LNCaP clone FGC (cell line): ENCODE measurements at regions not wholly inside any gene's neighbourhood (a gene's known extent, or its start where the extent isn't known, plus 50 kb on each side); places are given as distances from the start of the nearest gene placed in this dataset.

Source experiments
- DNase-seq: peaks from one replicate; pipeline ENCODE4 v3.0.0-alpha.2; 2011; ENCODE audit warnings: low read depth
- H3K4me3 ChIP-seq: 2 replicates; pipeline ENCODE4 v1.5.1; 2011; ENCODE audit warnings: mild to moderate bottlenecking, low read depth, low read length, control low read depth
- CTCF ChIP-seq: IDR thresholded peaks from 2 replicates; pipeline ENCODE4 v1.5.1; 2012; ENCODE audit warnings: mild to moderate bottlenecking; ENCODE audit not compliant: control insufficient read depth, insufficient read depth; ENCODE audit errors: extremely low read depth

- no peak overlapping the region for H3K4me3 ChIP-seq
- TF ChIP-seq CTCF: no peak
- DNase-seq: no peak
Observed at GRCh38 chr1:177848577-177848976, 121.3 kb downstream of the SEC16B start.

GRCh38 chr1:177847843-177848242 lies 122.0 kb downstream of the SEC16B start:
- no peak for DNase-seq
- no peak for TF ChIP-seq CTCF
- H3K4me3 ChIP-seq: no peak overlapping the region

GRCh38 chr1:177838907-177839485 lies 130.9 kb downstream of the SEC16B start:
- no peak for DNase-seq
- TF ChIP-seq CTCF: no peak
- H3K4me3 ChIP-seq: no peak overlapping the region

GRCh38 chr1:177833631-177834030 lies 136.2 kb downstream of the SEC16B start:
- H3K4me3 ChIP-seq: no peak overlapping the region
- no peak for TF ChIP-seq CTCF

GRCh38 chr1:177830531-177831135 lies 139.2 kb downstream of the SEC16B start:
- no peak for TF ChIP-seq CTCF

More at GRCh38 chr1:177833631-177834030, 136.2 kb downstream of the SEC16B start:
- no peak for DNase-seq

GRCh38 chr1:177825276-177825901 lies 144.5 kb downstream of the SEC16B start:
- DNase-seq: no peak
- H3K4me3 ChIP-seq: no peak overlapping the region
- no peak for TF ChIP-seq CTCF

More at GRCh38 chr1:177830531-177831135, 139.2 kb downstream of the SEC16B start:
- no peak for DNase-seq
- no peak overlapping the region for H3K4me3 ChIP-seq
